GM12864 (cell line): ENCODE measurements at regions not wholly inside any gene's neighbourhood (a gene's known extent, or its start where the extent isn't known, plus 50 kb on each side); places are given as distances from the start of the nearest gene placed in this dataset.
"Not testable (repeated sequence)": the region's sequence is repeated elsewhere in the genome, so short reads cannot be mapped to it uniquely, and the experiment has no call there.

Experiments used
- DNase-seq: peaks from one replicate; pipeline ENCODE4 v3.0.0-alpha.2; 2011; ENCODE audit warnings: low read depth
- H3K4me3 ChIP-seq: 2 replicates; pipeline ENCODE4 v1.5.1; 2011; ENCODE audit warnings: mild to moderate bottlenecking, low read depth, low read length, control low read depth
- CTCF ChIP-seq: IDR thresholded peaks from 2 replicates; pipeline ENCODE4 v1.5.1; 2011; ENCODE audit warnings: low read depth, mild to moderate bottlenecking, moderate library complexity, low read length, control low read depth, inconsistent platforms; ENCODE audit errors: missing control alignments

GRCh38 chr21:43286196-43286595 is 117.4 kb downstream of the CRYAA start:
- H3K4me3 ChIP-seq = no peak overlapping the region
- TF ChIP-seq CTCF = no peak
- no peak for DNase-seq

- no peak overlapping the region for H3K4me3 ChIP-seq
- no peak for TF ChIP-seq CTCF
- no peak for DNase-seq
These were observed 115.9 kb downstream of the CRYAA start for GRCh38 chr21:43284700-43285099.

GRCh38 chr21:43284238-43284637 is 115.4 kb downstream of the CRYAA start:
- H3K4me3 ChIP-seq = no peak overlapping the region
- no peak for DNase-seq
- no peak for TF ChIP-seq CTCF

GRCh38 chr21:43283925-43284221 is 115.1 kb downstream of the CRYAA start:
- not testable (repeated sequence) for H3K4me3 ChIP-seq, DNase-seq

- TF ChIP-seq CTCF = no peak
- DNase-seq = no peak
- H3K4me3 ChIP-seq = no peak overlapping the region
These were observed 114.5 kb downstream of the CRYAA start for GRCh38 chr21:43283136-43283924.

- no peak for DNase-seq
- no peak overlapping the region for H3K4me3 ChIP-seq
- no peak for TF ChIP-seq CTCF
These were observed 113.7 kb downstream of the CRYAA start for GRCh38 chr21:43282358-43283120.

- TF ChIP-seq CTCF = no peak
- DNase-seq = no peak
- no peak overlapping the region for H3K4me3 ChIP-seq
These were observed 113.0 kb downstream of the CRYAA start for GRCh38 chr21:43281661-43282357.
